Small intestine (tissue), 7 donors: ENCODE measurements at regions not wholly inside any gene's neighbourhood (a gene's known extent, or its start where the extent isn't known, plus 50 kb on each side); places are given as distances from the start of the nearest gene placed in this dataset.

Source experiments
- DNase-seq, 2 donors: peaks; one replicate each; pipeline versions ENCODE4 v3.0.0 to v3.0.0-alpha.2; 2013
- FAIRE-seq: peaks from 2 replicates; lab custom pipeline; 2012; peaks lifted over from hg19 to GRCh38; lab: Jason Lieb, UNC
- H3K27ac ChIP-seq, 3 donors: one replicate each; pipeline ENCODE4 v1.5.1; 2013; ENCODE audit warnings: low read length in 2 of 3, mild to moderate bottlenecking in 2 of 3, control low read depth in 1 of 3, inconsistent platforms in 1 of 3, low read depth in 1 of 3, moderate library complexity in 1 of 3
- H3K27me3 ChIP-seq, 3 donors: one replicate each; pipeline ENCODE4 v1.6.1; 2013; ENCODE audit warnings: low read length in 3 of 3, inconsistent platforms in 1 of 3; ENCODE audit not compliant: control insufficient read depth in 3 of 3, insufficient read depth in 3 of 3
- H3K36me3 ChIP-seq, 3 donors: one replicate each; pipeline ENCODE4 v1.6.1; 2013; ENCODE audit warnings: low read length in 3 of 3, inconsistent platforms in 1 of 3, low read depth in 1 of 3, mild to moderate bottlenecking in 1 of 3, moderate library complexity in 1 of 3; ENCODE audit not compliant: control insufficient read depth in 3 of 3, insufficient read depth in 2 of 3
- H3K4me1 ChIP-seq, 3 donors: one replicate each; pipeline ENCODE4 v1.6.1; 2013; ENCODE audit warnings: low read length in 2 of 3, inconsistent platforms in 1 of 3, low read depth in 1 of 3, mild to moderate bottlenecking in 1 of 3, moderate library complexity in 1 of 3; ENCODE audit not compliant: control insufficient read depth in 3 of 3, insufficient read depth in 2 of 3
- H3K4me3 ChIP-seq, 3 donors: one replicate each; pipeline ENCODE4 v1.5.1; 2013; ENCODE audit warnings: low read length in 3 of 3, control low read depth in 1 of 3, inconsistent platforms in 1 of 3, low read depth in 1 of 3, mild to moderate bottlenecking in 1 of 3, moderate library complexity in 1 of 3
- H3K9me3 ChIP-seq, 2 donors: one replicate each; pipeline ENCODE4 v1.6.1; 2013; ENCODE audit warnings: low read depth in 1 of 2, low read length in 1 of 2; ENCODE audit not compliant: control insufficient read depth in 2 of 2, insufficient read depth in 1 of 2
- WGBS, 3 donors: extraction: QIAGEN DNeasy Blood & Tissue Kit; methylation state at CpG; one replicate each; pipeline ENCODE4 v1.1.7; 2013; 5-methylcytosine and 5-hydroxymethylcytosine counted together
- donor health status: healthy with polysubstance abuse.
- donor health status: control.
- donor health status: control.
- donor health status: Bipolar disorder and iron deficiency.
- donor health status: healthy.

DNA sequence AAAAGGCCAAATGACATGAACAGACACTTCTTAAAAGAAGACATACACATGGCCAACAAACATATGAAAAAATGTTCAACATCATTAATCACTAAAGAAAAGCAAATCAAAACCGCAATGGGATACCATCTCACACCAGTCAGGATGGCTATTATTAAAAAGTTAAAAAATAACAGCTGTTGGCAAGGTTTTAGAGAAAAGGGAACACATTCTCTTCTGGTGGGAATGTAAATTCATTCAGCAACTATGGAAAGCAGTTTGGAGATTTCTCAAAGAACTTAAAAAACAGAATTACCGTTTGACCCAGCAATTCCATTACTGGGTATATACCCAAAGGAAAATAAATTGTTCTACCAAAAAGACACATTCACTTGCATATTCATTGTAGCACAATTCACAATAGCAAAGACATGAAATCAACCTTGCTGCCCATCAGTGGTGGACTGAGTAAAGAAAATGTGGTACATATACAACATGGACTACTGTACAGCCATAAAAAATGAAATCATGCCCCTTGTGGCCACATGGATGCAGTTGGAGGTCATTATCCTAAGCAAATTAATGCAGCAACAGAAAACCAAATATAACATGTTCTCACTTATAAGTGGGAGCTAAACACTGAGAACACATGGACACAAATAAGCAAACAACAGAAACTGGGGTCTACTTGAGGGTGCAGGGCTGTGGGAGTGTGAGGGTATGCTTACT is 190.7 kb upstream of the MCTP2 start:
- FAIRE-seq (no peak), DNase-seq (no peak)
- Histone ChIP-seq H3K27ac (no peak overlapping the region), H3K27me3 (no peaks in the 10 kb centered on the region), H3K4me1 (no peaks in the 10 kb centered on the region), H3K36me3 (no peaks in the 10 kb centered on the region), H3K9me3 (no peaks in the 10 kb centered on the region), H3K4me3 (no peak overlapping the region)
- WGBS, 3 donors, result 75 to 87% (median 86%) methylated on average over 2 of the region's 2 CpGs

DNA sequence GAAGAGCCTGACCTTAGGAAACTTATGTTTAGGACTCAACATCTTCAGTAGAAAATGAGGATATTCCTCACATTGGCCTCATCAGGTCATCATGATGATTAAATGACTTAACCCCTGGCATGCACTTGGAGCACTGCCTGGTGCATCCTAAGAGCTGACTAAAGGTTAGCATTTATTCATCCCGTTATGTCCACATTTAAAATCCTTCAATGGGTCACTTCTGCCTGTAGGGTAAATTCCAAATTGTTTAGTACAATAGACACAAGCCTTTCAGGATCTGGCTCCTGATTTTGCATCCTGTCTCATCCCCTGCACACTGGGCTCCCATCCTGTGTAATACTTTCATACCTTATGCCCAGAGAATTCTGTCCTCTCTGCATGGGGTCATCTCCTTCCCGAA is 195.2 kb upstream of the MCTP2 start:
- Histone ChIP-seq H3K27ac (no peak overlapping the region), H3K27me3 (no peaks in the 10 kb centered on the region), H3K9me3 (no peaks in the 10 kb centered on the region), H3K4me1 (no peaks in the 10 kb centered on the region), H3K36me3 (no peaks in the 10 kb centered on the region), H3K4me3 (no peak overlapping the region)
- 76 to 79% (median 78%) methylated on average over 2 of the region's 2 CpGs for WGBS, 3 donors
- DNase-seq, result no peak
- no peak for FAIRE-seq

DNA sequence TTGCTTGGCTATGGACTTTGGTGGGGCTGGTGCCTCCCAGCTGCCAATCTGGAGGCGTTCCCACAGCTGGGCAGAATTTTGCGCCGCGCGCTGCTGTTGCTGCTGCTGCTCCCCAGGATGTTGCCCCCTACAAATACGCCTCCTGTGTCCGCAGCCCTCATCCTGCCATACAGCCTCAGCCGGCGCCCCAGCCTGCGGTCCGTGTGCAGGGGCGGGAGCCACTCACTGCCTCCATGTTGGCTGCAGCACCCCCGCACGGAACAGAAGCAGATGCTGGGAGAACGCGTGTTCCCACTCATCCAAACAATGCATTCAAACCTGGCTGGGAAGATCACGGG is 197.7 kb upstream of the MCTP2 start:
- FAIRE-seq (no peak), DNase-seq (no peak)

DNA sequence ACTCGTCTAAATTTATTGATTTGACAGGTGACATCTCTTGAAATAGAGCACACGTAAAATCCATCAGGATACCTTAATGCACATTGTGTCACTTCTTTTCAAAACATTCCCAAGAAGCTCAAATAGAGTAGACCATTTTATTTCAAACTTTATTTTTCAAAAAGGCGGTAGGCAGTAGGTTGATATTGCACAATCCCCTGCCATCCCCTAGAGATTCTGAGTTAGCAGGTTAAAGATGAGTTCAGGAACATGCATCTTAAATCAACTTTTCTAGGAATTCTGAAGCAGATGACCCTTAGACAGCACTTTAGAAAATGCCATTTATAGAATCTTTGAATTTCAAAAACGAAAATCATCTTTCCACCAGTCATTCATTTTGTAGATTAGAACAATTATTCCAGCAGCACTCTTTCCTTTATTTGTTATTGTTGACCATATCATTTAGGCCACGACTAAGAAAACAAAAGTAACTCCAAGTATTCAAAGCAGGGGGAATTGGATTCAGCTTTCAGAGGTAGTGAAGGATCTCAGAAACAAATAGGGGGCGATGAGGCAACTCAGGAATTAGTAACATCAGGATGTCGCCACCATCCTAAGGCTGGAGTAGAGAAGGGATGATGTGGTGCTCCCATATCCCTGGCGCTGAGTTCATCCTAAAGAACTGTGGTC is 198.2 kb upstream of the MCTP2 start:
- DNase-seq (no peak), FAIRE-seq (no peak)
- Histone ChIP-seq H3K36me3 (no peaks in the 10 kb centered on the region), H3K27ac (no peak overlapping the region), H3K4me1 (no peaks in the 10 kb centered on the region), H3K9me3 (no peaks in the 10 kb centered on the region), H3K27me3 (no peaks in the 10 kb centered on the region), H3K4me3 (no peak overlapping the region)
- WGBS, 3 donors, result 63 to 77% (median 63%) methylated on average over 8 of the region's 8 CpGs

More for the DNA sequence above, 197.7 kb upstream of the MCTP2 start:
- no peaks in the 10 kb centered on the region for H3K9me3 ChIP-seq
- H3K4me1 ChIP-seq, result no peaks in the 10 kb centered on the region
- WGBS, 3 donors, result 90 to 97% (median 96%) methylated on average over 17 of the region's 17 CpGs
- no peak overlapping the region for H3K27ac ChIP-seq
- no peak overlapping the region for H3K4me3 ChIP-seq
- no peaks in the 10 kb centered on the region for H3K36me3 ChIP-seq
- no peaks in the 10 kb centered on the region for H3K27me3 ChIP-seq

DNA sequence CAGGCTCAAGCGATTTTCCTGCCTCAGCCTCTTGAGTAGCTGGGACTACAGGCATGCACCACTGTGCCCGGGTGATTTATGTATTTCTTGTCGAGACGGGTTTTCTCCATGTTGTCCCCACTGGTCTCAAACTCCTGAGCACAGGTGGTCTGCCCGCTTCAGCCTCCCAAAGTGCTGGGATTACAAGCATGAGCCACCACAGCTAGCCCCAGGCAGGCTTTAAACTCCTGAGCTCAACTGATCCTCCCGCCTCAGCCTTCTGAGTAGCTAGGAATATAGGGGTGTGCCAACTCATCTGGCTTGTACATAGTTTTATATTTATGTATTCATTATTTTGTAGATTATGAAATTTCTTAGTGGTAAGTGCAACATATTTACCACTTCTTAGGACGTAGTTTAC is 198.8 kb upstream of the MCTP2 start:
- Histone ChIP-seq H3K36me3 (no peaks in the 10 kb centered on the region), H3K27me3 (no peaks in the 10 kb centered on the region), H3K4me3 (no peak overlapping the region), H3K4me1 (no peaks in the 10 kb centered on the region), H3K9me3 (no peaks in the 10 kb centered on the region), H3K27ac (no peak overlapping the region)
- FAIRE-seq, result no peak
- no peak for DNase-seq
- 89 to 91% (median 90%) methylated on average over 7 of the region's 7 CpGs for WGBS, 3 donors

DNA sequence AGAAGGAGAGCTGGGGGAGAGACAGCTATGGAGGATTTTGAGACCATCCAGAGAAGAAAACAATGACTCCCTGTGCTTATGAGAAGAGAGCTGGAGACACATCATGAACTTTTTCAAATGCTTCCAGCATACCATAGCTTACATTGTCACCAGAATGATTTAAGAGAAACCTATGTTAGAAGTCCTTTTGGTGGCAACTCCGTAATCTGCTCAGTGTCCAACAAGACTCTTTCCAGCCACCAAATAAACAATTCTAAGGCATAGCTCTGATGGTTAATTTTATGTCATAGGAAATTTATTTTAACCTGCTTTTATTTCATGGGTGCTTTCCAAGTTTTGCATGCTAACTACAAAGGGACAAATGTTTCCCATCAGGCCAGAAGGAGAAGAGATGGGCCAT is 200.3 kb upstream of the MCTP2 start:
- Histone ChIP-seq H3K27ac (no peak overlapping the region), H3K9me3 (no peaks in the 10 kb centered on the region), H3K36me3 (no peaks in the 10 kb centered on the region), H3K4me1 (peaks cover 0 to 10% (median 0%) of the 10 kb centered on the region in 3 donors), H3K27me3 (no peaks in the 10 kb centered on the region), H3K4me3 (no peak overlapping the region)
- no peak for FAIRE-seq
- 63 to 86% (median 70%) methylated on average over 1 of the region's 1 CpG for WGBS, 3 donors
- DNase-seq, result no peak

DNA sequence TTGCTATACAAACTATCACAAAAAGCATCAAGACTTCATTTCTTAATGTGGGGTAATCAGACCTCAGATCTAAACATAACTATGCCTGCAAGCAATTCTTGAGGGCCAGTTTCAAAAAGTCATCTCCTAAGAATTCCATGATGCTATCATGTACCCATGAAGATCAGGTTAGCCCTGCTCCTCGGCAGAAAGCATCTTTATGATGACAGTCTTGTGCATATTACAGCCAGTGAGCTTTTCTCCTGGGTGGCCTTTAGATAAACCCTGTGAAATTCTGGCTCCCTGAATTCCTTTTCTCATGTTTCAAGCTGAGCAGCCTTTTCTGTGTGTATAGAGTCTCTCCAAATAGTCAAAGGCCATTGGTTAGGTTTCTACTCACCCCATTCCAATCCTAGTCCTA is 201.9 kb upstream of the MCTP2 start:
- H3K4me3 ChIP-seq, result no peak overlapping the region
- FAIRE-seq (no peak), DNase-seq (no peak)
- no peaks in the 10 kb centered on the region for H3K36me3 ChIP-seq
- no peaks in the 10 kb centered on the region for H3K9me3 ChIP-seq
- no peak overlapping the region for H3K27ac ChIP-seq
- H3K4me1 ChIP-seq, result peaks cover 0 to 11% (median 0%) of the 10 kb centered on the region in 3 donors
- no peaks in the 10 kb centered on the region for H3K27me3 ChIP-seq
- WGBS, 3 donors, result 48 to 58% (median 55%) methylated on average over 1 of the region's 1 CpG

DNA sequence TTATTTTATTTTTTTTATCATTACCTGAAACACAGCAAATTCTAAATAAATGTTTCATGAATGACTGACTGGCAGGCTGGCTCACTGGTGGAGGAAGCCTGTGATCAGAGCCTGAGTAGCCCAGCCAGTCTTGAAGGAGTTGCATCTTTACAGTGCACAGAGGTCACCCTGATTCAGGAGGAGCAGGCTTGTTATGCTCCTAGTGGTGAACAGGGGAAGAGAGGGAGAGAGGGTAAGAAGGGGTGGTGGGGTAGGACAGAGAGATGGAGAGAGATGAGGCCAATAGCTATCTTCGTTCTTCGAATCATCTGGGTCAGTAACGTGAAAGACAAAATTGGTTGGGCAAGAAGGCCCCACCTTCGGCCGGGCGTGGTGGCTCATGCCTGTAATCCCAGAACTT is 202.6 kb upstream of the MCTP2 start:
- H3K4me1 ChIP-seq, result peaks cover 0 to 11% (median 0%) of the 10 kb centered on the region in 3 donors
- no peaks in the 10 kb centered on the region for H3K9me3 ChIP-seq
- H3K27ac ChIP-seq, result no peak overlapping the region
- 86 to 92% (median 87%) methylated on average over 6 of the region's 6 CpGs for WGBS, 3 donors
- FAIRE-seq, result no peak
- DNase-seq, result no peak
- no peaks in the 10 kb centered on the region for H3K27me3 ChIP-seq
- no peak overlapping the region for H3K4me3 ChIP-seq
- H3K36me3 ChIP-seq, result no peaks in the 10 kb centered on the region
